NCI-H2081 treated with DMSO at 0.1 percent for 48 hours (cell line): ENCODE measurements at regions not wholly inside any gene's neighbourhood (a gene's known extent, or its start where the extent isn't known, plus 50 kb on each side); places are given as distances from the start of the nearest gene placed in this dataset.
"Not testable (repeated sequence)": the region's sequence is repeated elsewhere in the genome, so short reads cannot be mapped to it uniquely, and the experiment has no call there.

ENCODE experiments used
- DNase-seq: peaks from one replicate; lab custom pipeline; 2025; lab: John Stamatoyannopoulos, UW

DNA sequence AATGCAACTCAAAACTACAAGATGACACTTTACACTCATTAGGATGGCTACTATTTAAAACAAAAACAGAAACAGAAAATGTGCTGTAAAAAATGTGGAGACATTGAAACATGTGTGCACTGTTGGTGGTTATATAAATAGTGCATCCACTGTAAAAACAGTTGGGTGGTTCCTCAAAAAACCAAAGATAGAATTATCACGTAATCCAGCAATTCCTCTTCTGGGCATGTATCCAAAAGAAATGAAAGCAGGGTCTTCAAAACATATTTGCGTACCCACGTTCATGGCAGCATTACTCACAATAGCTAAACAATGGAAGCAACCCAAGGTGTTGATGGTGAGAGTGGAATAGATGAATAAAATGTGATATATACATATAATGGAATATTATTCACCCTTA, 967.2 kb downstream of the TRAM1L1 start:
- no peak for DNase-seq

- DNase-seq: not testable (repeated sequence)
Measured at GRCh38 chr4:116112861-116113260, 972.5 kb downstream of the TRAM1L1 start.

DNA sequence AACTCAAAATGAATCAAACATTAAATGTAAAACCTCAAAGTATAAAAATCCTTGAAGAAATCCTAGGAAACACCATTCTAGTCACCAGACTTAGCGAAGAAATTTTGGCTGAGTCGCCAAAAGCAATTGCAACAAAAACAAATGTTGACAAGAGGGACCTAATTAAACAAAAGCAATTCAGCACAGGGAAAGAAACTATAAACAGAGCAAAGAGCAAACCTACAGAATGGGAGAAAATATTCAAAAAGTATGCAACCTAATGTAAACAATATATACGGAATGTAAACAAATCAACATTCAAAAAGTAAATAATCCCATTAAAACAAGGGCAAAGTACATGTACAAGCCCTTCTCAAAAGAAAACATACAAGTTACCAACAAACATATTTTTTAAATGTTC, 974.7 kb downstream of the TRAM1L1 start:
- DNase-seq: no peak

- DNase-seq: no peak
Measured at GRCh38 chr4:116108606-116109005, 976.8 kb downstream of the TRAM1L1 start.

DNA sequence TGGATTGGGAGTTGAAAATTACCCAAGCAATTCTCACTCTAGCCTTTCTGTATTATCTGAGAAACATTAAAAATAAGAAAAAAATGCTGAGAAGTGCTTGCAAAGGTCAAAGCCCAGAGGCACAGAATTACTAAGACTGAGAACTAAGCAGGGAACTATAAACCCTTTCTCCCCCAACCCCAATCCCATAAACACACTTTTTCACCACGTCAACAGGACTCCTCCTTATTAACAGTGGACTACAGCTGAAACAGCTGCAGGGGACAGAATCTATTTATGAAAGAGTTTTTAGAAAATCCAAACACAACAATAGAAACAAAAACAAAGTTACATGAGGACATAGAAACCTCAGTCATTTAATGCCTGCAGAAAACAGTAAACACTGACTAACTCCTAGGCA, 984.1 kb downstream of the TRAM1L1 start:
- DNase-seq: no peak

DNA sequence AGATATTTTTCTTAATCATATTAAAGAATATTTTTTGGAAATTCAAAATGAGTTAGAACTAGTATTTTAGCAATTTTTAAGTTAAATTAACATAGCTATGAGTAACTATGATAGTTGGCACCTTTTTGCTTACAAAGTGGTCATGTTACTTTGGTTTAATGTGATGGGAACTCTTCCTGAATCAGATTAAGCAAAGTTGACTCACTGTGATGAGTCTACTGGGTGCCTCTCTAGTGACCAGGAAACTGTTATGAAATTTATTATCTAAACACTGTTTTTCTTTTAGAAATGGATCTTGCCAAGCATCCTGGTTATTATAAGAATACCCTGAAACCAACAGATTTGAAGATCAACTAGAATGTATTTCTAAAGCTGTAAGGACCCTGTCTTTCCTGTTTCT, 985.8 kb downstream of the TRAM1L1 start:
- no peak for DNase-seq

DNA sequence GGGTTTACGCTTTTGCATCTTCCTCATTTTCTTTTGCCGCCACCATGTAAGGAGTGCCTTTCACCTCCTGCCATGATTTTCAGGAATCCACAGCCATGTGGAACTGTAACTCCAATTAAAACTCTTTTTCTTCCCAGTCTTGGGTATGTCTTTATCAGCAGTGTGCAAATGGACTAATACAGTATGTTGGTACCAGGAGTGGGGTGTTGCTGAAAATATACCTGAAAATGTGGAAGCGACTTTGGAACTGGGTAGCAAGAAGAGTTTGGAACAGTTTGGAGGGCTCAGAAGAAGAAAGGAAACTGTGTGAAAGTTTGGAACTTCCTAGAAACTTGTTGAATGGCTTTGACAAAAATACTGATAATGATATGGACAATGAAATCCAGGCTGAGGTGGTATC, 983.9 kb upstream of the NDST4 start:
- not testable (repeated sequence) for DNase-seq

DNA sequence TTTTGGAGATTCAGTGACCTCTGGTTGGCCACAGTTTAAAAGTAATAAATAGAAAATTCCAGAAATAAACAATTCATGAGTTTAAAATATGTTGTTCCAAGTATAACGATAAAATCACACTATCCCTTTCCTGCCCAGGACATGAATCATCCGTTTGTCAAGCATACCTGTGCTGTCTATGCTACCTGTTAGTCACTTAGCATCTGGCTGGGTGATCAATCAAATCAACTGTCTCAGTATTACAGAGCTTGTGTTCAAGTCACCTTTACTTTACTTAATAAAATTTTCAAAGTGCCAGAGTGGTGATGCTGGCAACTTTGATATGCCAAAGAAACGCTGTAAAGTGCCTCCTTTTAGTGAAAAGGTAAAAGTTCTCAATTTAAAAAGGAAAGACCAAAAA, 979.5 kb upstream of the NDST4 start:
- no peak for DNase-seq

GRCh38 chr4:116088771-116089170, 975.4 kb upstream of the NDST4 start:
- DNase-seq: no peak

DNA sequence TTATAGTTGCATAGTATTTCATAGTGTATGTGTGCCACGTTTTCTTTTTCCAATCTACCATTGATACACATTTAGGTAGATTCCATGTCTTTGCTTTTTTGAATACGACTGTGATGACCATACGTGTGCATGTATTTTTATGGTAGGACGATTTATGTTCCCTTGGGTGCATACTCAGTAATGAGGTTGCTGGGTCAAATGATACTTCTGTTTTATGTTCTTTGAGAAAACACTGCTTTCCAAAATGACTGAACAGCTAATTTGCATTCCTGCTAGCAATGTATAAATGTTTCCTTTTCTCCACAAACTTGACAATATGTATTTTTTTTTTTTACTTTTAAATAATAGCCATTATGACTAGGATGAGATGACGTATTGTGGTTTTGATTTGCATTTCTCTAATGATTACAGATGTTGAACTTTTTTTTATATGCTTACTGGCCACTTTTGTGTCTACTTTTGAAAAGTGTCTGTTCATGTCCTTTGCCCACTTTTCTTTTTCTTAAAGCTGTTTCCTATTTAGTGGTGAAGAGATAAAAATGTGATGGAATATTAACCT, 969.5 kb upstream of the NDST4 start:
- no peak for DNase-seq

GRCh38 chr4:116073051-116073450, 959.6 kb upstream of the NDST4 start:
- DNase-seq: no peak

DNA sequence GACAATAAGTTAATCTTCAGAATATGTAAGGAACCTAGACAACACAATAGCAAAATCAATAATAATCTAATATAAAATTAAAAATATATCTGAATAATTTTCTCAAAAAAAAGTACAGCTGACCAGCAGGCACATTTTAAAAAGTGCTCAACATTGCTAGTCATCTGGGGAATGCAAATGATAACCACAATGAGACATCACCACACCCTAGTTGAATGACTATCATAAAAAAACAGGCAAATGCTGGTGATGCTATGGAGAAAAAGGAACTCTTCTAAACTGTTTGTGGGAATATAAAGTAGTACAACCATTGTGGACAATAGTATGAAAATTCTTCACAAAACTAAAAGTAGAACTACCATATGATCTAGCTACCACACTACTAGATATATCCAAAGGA, 956.9 kb upstream of the NDST4 start:
- DNase-seq: no peak

GRCh38 chr4:116066711-116067245, 953.4 kb upstream of the NDST4 start:
- DNase-seq: no peak

DNA sequence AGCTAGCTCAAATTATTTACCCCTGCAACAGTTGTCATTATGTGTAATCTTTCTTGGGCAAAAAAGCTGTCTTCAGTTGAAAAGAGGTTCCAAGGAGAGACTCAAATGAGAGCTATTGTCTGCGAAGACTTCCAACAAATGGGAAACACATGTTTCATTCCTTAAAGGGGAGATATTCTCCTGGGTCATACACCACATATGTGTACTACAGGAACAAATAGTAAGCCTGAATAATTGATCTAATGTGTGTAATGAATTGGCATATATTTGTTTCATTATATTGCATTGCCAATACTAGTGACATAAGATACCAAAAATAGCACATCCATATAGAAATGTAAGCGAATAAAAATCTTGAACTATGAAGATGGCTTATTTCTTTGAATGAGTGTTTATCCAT, 950.9 kb upstream of the NDST4 start:
- DNase-seq: no peak

DNA sequence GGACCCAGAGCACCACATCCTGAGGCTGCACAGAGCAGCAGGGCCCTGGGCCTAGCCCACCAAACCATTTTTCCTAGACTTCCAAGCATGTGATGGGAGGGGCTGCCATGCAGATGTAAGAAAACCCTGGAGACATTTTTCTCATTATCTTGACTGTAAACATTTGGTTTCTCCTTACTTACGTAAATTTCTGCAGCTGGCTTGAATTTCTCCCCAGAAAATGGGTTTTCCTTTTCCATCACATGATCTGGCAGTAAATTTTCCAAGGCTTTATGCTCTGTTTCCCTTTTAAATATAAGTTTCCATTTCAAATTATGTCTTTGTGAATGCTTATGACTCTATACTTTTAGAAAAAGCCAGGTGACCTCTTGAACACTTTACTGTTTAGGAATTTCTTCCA, 945.9 kb upstream of the NDST4 start:
- DNase-seq: no peak

DNA sequence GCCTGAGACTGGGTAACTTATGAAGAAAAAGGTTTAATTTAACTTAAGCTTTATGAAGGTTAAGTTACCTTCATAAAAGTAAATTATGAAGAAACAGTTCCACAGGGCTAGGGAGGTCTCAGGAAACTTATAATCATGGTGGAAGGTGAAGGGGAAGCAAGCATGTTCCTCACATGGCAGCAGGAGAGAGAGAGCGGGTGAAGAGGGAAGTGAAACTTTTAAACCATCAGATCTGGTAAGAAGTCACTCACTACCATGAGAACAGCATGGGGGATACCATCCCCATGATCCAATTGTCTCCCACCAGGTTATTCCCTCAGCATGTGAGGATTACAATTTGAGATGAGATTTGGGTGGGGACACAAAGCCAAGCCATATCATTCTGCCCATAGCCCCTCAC, 944.7 kb upstream of the NDST4 start:
- DNase-seq: no peak

- DNase-seq: no peak
Measured at GRCh38 chr4:116055857-116056827, 942.7 kb upstream of the NDST4 start.

DNA sequence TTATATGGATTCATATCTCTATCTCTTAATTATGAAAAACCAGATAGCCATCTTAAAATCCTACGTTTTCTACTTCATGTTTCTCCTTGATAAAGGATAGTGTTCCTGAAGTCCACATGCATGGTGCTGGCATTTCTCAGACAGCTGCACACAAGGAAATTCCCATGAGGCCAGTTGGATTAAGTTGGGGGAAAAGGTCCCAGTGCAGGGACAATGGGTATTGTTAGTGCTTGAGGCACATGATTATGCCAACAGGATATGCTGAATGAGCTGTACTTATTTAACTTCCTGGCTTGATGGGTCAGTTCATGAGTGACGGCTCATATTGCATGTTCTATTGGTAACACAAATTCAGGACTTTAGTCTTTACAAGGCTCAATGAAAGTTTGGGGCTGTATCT, 913.9 kb upstream of the NDST4 start:
- no peak for DNase-seq

- no peak for DNase-seq
Measured at GRCh38 chr4:116024954-116025708, 911.7 kb upstream of the NDST4 start.

GRCh38 chr4:116023049-116023448, 909.6 kb upstream of the NDST4 start:
- DNase-seq: no peak

GRCh38 chr4:116020141-116020722, 906.8 kb upstream of the NDST4 start:
- no peak for DNase-seq

DNA sequence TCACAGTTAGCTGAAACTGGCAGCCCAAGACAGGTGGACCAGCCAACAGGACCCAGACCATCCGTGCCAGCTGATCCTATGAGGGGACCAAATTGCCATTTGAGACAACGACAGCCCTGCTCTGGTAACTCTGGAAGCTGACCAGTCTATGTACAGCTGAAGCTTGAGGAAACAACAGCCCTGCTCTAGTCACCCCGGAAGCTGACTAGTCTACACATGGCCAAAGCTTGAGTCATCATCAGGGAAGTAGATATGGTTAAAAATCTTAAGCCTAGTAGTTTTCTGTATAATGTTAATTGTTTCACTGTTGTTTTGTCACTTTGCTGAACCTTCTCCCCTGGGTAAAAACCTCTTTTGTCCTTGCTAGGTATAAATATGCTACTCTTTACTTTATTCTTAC, 905.4 kb upstream of the NDST4 start:
- no peak for DNase-seq
